Neural cell (in vitro differentiated cells): ENCODE measurements at regions not wholly inside any gene's neighbourhood (a gene's known extent, or its start where the extent isn't known, plus 50 kb on each side); places are given as distances from the start of the nearest gene placed in this dataset.

Experiments used
- EP300 ChIP-seq: fragments of 450-650 bp; conservative IDR thresholded peaks from 2 replicates; pipeline ENCODE4 v1.6.1; 2014; ENCODE audit warnings: antibody characterized with exemption, mild to moderate bottlenecking, moderate library complexity; ENCODE audit not compliant: poor library complexity, severe bottlenecking
- EZH2 ChIP-seq: fragments of 200-600, 300-800 bp; shearing (Covaris generic), sonication (generic); IDR thresholded peaks from 2 replicates; pipeline ENCODE4 v1.6.1; 2014; ENCODE audit warnings: antibody characterized with exemption, low read length, borderline replicate concordance, mild to moderate bottlenecking; ENCODE audit not compliant: insufficient read depth, poor library complexity, severe bottlenecking
- POLR2AphosphoS5 ChIP-seq: IDR thresholded peaks from 2 replicates; pipeline ENCODE4 v1.6.1; 2012
- TF ChIP-seq, protein P1 (sequence below): fragments of 450-650 bp; IDR thresholded peaks from 2 replicates; pipeline ENCODE4 v1.5.1; 2014; ENCODE audit warnings: antibody characterized with exemption, mild to moderate bottlenecking, moderate library complexity; ENCODE audit not compliant: poor library complexity, severe bottlenecking
- TF ChIP-seq, protein P2 (sequence below): IDR thresholded peaks from 2 replicates; pipeline ENCODE4 v1.6.1; 2012; ENCODE audit warnings: borderline replicate concordance

DNA sequence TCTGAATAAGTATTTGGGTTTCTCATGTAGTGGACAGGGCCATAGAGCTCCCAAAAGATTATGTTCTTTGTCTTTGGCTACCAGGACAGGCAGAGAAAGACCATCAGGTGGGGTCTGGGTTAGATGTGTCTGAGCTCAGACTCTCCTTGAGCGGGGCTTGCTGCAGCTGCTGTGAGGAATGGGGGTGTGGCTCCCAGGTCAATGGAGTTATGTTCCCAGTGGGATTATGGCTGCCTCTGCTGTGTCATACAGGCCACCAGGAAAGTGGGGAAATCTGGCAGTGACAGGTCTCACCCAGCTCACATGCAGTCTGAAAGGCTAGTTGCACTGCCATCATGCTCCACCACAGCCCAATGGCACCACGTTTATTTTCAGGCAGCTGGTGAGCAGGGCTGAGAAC, 97.0 kb upstream of the FERD3L start:
- TF ChIP-seq, protein P1, sequence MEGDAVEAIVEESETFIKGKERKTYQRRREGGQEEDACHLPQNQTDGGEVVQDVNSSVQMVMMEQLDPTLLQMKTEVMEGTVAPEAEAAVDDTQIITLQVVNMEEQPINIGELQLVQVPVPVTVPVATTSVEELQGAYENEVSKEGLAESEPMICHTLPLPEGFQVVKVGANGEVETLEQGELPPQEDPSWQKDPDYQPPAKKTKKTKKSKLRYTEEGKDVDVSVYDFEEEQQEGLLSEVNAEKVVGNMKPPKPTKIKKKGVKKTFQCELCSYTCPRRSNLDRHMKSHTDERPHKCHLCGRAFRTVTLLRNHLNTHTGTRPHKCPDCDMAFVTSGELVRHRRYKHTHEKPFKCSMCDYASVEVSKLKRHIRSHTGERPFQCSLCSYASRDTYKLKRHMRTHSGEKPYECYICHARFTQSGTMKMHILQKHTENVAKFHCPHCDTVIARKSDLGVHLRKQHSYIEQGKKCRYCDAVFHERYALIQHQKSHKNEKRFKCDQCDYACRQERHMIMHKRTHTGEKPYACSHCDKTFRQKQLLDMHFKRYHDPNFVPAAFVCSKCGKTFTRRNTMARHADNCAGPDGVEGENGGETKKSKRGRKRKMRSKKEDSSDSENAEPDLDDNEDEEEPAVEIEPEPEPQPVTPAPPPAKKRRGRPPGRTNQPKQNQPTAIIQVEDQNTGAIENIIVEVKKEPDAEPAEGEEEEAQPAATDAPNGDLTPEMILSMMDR = no peak
- TF ChIP-seq EZH2 = no peak
- TF ChIP-seq, protein P2, sequence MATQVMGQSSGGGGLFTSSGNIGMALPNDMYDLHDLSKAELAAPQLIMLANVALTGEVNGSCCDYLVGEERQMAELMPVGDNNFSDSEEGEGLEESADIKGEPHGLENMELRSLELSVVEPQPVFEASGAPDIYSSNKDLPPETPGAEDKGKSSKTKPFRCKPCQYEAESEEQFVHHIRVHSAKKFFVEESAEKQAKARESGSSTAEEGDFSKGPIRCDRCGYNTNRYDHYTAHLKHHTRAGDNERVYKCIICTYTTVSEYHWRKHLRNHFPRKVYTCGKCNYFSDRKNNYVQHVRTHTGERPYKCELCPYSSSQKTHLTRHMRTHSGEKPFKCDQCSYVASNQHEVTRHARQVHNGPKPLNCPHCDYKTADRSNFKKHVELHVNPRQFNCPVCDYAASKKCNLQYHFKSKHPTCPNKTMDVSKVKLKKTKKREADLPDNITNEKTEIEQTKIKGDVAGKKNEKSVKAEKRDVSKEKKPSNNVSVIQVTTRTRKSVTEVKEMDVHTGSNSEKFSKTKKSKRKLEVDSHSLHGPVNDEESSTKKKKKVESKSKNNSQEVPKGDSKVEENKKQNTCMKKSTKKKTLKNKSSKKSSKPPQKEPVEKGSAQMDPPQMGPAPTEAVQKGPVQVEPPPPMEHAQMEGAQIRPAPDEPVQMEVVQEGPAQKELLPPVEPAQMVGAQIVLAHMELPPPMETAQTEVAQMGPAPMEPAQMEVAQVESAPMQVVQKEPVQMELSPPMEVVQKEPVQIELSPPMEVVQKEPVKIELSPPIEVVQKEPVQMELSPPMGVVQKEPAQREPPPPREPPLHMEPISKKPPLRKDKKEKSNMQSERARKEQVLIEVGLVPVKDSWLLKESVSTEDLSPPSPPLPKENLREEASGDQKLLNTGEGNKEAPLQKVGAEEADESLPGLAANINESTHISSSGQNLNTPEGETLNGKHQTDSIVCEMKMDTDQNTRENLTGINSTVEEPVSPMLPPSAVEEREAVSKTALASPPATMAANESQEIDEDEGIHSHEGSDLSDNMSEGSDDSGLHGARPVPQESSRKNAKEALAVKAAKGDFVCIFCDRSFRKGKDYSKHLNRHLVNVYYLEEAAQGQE = no peak
- TF ChIP-seq EP300 = no peak
- no peak for TF ChIP-seq POLR2AphosphoS5
